Body of pancreas (tissue), 4 donors: ENCODE measurements at regions not wholly inside any gene's neighbourhood (a gene's known extent, or its start where the extent isn't known, plus 50 kb on each side); places are given as distances from the start of the nearest gene placed in this dataset.

Experiments
- POLR2A ChIP-seq, 3 donors: fragments of 450-650 bp; IDR thresholded peaks; one replicate each; pipeline ENCODE4 v1.6.1; 2016; ENCODE audit warnings: antibody characterized with exemption in 3 of 3, mild to moderate bottlenecking in 2 of 3
- TF ChIP-seq, protein P1 (sequence below), 7 experiments: fragments of 450-650 bp in 4 of 7; fragments of 200-600 bp in 3 of 7; sonication (generic) in 3 of 7; IDR thresholded peaks; one replicate each; pipeline ENCODE4 v1.5.1; 2016 to 2019; ENCODE audit warnings: antibody characterized with exemption in 7 of 7

DNA sequence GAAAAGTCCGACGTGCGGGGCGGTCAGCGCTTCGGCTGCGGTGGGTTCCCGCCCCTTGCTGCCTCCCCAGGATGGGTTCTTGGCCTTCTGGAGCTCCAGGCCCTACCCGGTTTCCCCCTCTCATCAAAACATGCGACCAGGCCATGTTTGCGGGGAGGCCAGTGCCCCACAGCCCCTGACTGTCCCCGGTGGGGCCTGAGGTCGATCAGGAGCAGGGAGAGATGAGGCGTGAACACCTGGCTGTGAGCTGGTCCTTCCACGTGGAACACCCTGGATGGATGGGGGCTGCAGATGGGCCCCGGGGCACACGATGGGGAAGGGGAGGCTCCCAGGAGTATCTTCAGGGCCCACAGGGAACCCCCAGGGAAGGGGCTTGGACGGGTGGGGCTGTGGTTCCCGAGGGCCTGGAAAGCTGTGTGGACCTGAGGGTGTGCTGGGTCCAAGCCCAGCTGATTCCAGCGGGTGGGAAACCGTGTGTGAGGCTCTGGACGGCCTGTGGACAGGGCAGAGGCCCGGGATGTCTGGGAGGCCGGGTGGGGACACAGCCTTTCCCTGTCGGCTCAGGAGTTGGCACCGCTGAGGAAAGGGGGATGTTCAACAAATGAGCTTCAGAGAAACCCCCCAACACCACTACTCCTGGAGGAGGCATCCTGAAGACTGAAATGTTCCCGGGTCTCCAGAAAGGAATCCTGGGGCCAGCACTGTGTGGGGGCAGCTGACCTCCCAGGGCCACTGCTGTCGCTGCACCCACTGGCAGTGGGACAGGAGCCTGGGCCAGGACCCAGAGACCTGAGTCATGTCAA, 187.0 kb upstream of the C14orf180 start:
- TF ChIP-seq, protein P1, sequence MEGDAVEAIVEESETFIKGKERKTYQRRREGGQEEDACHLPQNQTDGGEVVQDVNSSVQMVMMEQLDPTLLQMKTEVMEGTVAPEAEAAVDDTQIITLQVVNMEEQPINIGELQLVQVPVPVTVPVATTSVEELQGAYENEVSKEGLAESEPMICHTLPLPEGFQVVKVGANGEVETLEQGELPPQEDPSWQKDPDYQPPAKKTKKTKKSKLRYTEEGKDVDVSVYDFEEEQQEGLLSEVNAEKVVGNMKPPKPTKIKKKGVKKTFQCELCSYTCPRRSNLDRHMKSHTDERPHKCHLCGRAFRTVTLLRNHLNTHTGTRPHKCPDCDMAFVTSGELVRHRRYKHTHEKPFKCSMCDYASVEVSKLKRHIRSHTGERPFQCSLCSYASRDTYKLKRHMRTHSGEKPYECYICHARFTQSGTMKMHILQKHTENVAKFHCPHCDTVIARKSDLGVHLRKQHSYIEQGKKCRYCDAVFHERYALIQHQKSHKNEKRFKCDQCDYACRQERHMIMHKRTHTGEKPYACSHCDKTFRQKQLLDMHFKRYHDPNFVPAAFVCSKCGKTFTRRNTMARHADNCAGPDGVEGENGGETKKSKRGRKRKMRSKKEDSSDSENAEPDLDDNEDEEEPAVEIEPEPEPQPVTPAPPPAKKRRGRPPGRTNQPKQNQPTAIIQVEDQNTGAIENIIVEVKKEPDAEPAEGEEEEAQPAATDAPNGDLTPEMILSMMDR (IDR thresholded peaks at IDR 0.05), result no peak
- no peak for TF ChIP-seq POLR2A (IDR thresholded peaks at IDR 0.05)
